ENCODE measurements at regions not wholly inside any gene's neighbourhood (a gene's known extent, or its start where the extent isn't known, plus 50 kb on each side); places are given as distances from the start of the nearest gene placed in this dataset.
A peak's percentile ranks its signal among the peaks of the same experiment; 100 is the strongest.

GRCh38 chr3:30097022-30097650 lies 509.3 kb upstream of the TGFBR2 start:
- no peak for DNase-seq (ENCODE audit: low read depth)
- TF ChIP-seq CTCF (IDR thresholded peaks at IDR 0.05; ENCODE audit: low read length, missing control alignments), result no peak
- H3K4me3 ChIP-seq (replicated peaks; ENCODE audit: low read depth, low read length), result no peak overlapping the region

GRCh38 chr3:30098243-30098642 lies 508.2 kb upstream of the TGFBR2 start:
- TF ChIP-seq CTCF (IDR thresholded peaks at IDR 0.05; ENCODE audit: low read length, missing control alignments), result no peak
- DNase-seq (ENCODE audit: low read depth), result no peak
- H3K4me3 ChIP-seq (replicated peaks; ENCODE audit: low read depth, low read length), result no peak overlapping the region

- TF ChIP-seq CTCF (IDR thresholded peaks at IDR 0.05; ENCODE audit: low read length, missing control alignments), result no peak
- DNase-seq (ENCODE audit: low read depth), result peak; percentile 66
- no peak overlapping the region for H3K4me3 ChIP-seq (replicated peaks; ENCODE audit: low read depth, low read length)
Measured at GRCh38 chr3:30098653-30099455, 507.5 kb upstream of the TGFBR2 start.

- no peak overlapping the region for H3K4me3 ChIP-seq (replicated peaks; ENCODE audit: low read depth, low read length)
- TF ChIP-seq CTCF (IDR thresholded peaks at IDR 0.05; ENCODE audit: low read length, missing control alignments), result no peak
- no peak for DNase-seq (ENCODE audit: low read depth)
Measured at GRCh38 chr3:30102356-30102755, 504.0 kb upstream of the TGFBR2 start.

- no peak overlapping the region for H3K4me3 ChIP-seq (replicated peaks; ENCODE audit: low read depth, low read length)
- TF ChIP-seq CTCF (IDR thresholded peaks at IDR 0.05; ENCODE audit: low read length, missing control alignments), result no peak
- no peak for DNase-seq (ENCODE audit: low read depth)
Measured at GRCh38 chr3:30103186-30103585, 503.2 kb upstream of the TGFBR2 start.

- no peak for TF ChIP-seq CTCF (IDR thresholded peaks at IDR 0.05; ENCODE audit: low read length, missing control alignments)
- H3K4me3 ChIP-seq (replicated peaks; ENCODE audit: low read depth, low read length), result no peak overlapping the region
- DNase-seq (ENCODE audit: low read depth), result no peak
Measured at GRCh38 chr3:30107531-30107930, 498.9 kb upstream of the TGFBR2 start.
